SK-N-MC (cell line): ENCODE measurements at regions not wholly inside any gene's neighbourhood (a gene's known extent, or its start where the extent isn't known, plus 50 kb on each side); places are given as distances from the start of the nearest gene placed in this dataset.
"Not testable (repeated sequence)": the region's sequence is repeated elsewhere in the genome, so short reads cannot be mapped to it uniquely, and the experiment has no call there.

ENCODE experiments used
- DNase-seq: peaks from one replicate; pipeline ENCODE4 v3.0.0-alpha.2; 2011; ENCODE audit warnings: low read depth, low spot score
- H3K27ac ChIP-seq: fragments of 200-600 bp; sonication (generic); 2 replicates; pipeline ENCODE4 v1.5.1; 2016; ENCODE audit warnings: mixed run types
- H3K36me3 ChIP-seq: fragments of 200-600 bp; sonication (generic); 2 replicates; pipeline ENCODE4 v1.6.1; 2017; ENCODE audit warnings: antibody characterized with exemption, low read length, mixed read lengths; ENCODE audit not compliant: insufficient read depth
- H3K4me3 ChIP-seq: fragments of 200-600 bp; sonication (generic); 2 replicates; pipeline ENCODE4 v1.5.1; 2016
- H3K9ac ChIP-seq: fragments of 200-600 bp; sonication (generic); 2 replicates; pipeline ENCODE4 v1.8.0; 2017; ENCODE audit warnings: mixed run types, mixed read lengths; ENCODE audit not compliant: insufficient read length
- H3K9me3 ChIP-seq: fragments of 200-600 bp; sonication (generic); 2 replicates; pipeline ENCODE4 v1.6.1; 2017; ENCODE audit warnings: low read depth, mild to moderate bottlenecking, antibody characterized with exemption, low read length, moderate library complexity, mixed read lengths
- EZH2 ChIP-seq: fragments of 200-600 bp; sonication (generic); IDR thresholded peaks from one replicate; pipeline ENCODE4 v1.6.1; 2017; ENCODE audit warnings: antibody characterized with exemption
- FOXP2 ChIP-seq: optimal IDR thresholded peaks from 2 replicates; pipeline ENCODE3; 2011; ENCODE audit warnings: mild to moderate bottlenecking, moderate library complexity; ENCODE audit not compliant: insufficient read depth; ENCODE audit errors: extremely low read length, control extremely low read depth
- POLR2AphosphoS5 ChIP-seq: IDR thresholded peaks from 2 replicates; pipeline ENCODE4 v1.6.1; 2012; ENCODE audit warnings: mild to moderate bottlenecking, low read depth, low read length, borderline replicate concordance

- no peak overlapping the region for H3K27ac ChIP-seq
- H3K9ac ChIP-seq, result no peak overlapping the region
- TF ChIP-seq POLR2AphosphoS5, result no peak
- H3K36me3 ChIP-seq, result no peaks in the 10 kb centered on the region
- H3K4me3 ChIP-seq, result no peak overlapping the region
- no peaks in the 10 kb centered on the region for H3K9me3 ChIP-seq
- DNase-seq, result no peak
Observed at GRCh38 chr3:39558775-39559306, 91.4 kb downstream of the MOBP start.

- Histone ChIP-seq H3K9ac (no peak overlapping the region), H3K36me3 (no peaks in the 10 kb centered on the region), H3K27ac (no peak overlapping the region), H3K9me3 (no peaks in the 10 kb centered on the region), H3K4me3 (no peak overlapping the region)
- TF ChIP-seq POLR2AphosphoS5 (no peak), FOXP2 (no peak), EZH2 (no peak)
- no peak for DNase-seq
Observed at GRCh38 chr3:39559543-39559942, 92.1 kb downstream of the MOBP start.

- no peak for DNase-seq
- TF ChIP-seq EZH2, result no peak
- no peak for TF ChIP-seq POLR2AphosphoS5
- TF ChIP-seq FOXP2, result no peak
- Histone ChIP-seq H3K36me3 (no peaks in the 10 kb centered on the region), H3K9ac (no peak overlapping the region), H3K27ac (no peak overlapping the region), H3K4me3 (no peak overlapping the region), H3K9me3 (no peaks in the 10 kb centered on the region)
Observed at GRCh38 chr3:39568508-39568907, 101.0 kb downstream of the MOBP start.

GRCh38 chr3:39569095-39569494 is 101.6 kb downstream of the MOBP start:
- Histone ChIP-seq H3K9ac (no peak overlapping the region), H3K9me3 (no peaks in the 10 kb centered on the region), H3K4me3 (no peak overlapping the region), H3K27ac (no peak overlapping the region), H3K36me3 (no peaks in the 10 kb centered on the region)
- TF ChIP-seq POLR2AphosphoS5, result no peak
- no peak for TF ChIP-seq EZH2
- no peak for TF ChIP-seq FOXP2
- DNase-seq, result no peak

- Histone ChIP-seq H3K27ac (no peak overlapping the region), H3K4me3 (no peak overlapping the region), H3K9me3 (no peaks in the 10 kb centered on the region), H3K9ac (no peak overlapping the region), H3K36me3 (no peaks in the 10 kb centered on the region)
- no peak for DNase-seq
- TF ChIP-seq EZH2 (no peak), POLR2AphosphoS5 (no peak), FOXP2 (no peak)
Observed at GRCh38 chr3:39573392-39573791, 105.9 kb downstream of the MOBP start.

- H3K4me3 ChIP-seq, result no peak overlapping the region
- TF ChIP-seq FOXP2 (no peak), EZH2 (no peak), POLR2AphosphoS5 (no peak)
- no peak overlapping the region for H3K9ac ChIP-seq
- H3K9me3 ChIP-seq, result no peaks in the 10 kb centered on the region
- no peak for DNase-seq
- no peak overlapping the region for H3K27ac ChIP-seq
- no peaks in the 10 kb centered on the region for H3K36me3 ChIP-seq
Observed at GRCh38 chr3:39577541-39577940, 110.1 kb downstream of the MOBP start.

GRCh38 chr3:39586215-39586614 is 118.7 kb downstream of the MOBP start:
- not testable (repeated sequence) for DNase-seq, H3K27ac ChIP-seq, H3K36me3 ChIP-seq, H3K9me3 ChIP-seq, H3K4me3 ChIP-seq, H3K9ac ChIP-seq

- H3K9ac ChIP-seq, result no peak overlapping the region
- no peak overlapping the region for H3K27ac ChIP-seq
- H3K36me3 ChIP-seq, result no peaks in the 10 kb centered on the region
- DNase-seq, result no peak
- H3K4me3 ChIP-seq, result no peak overlapping the region
- TF ChIP-seq FOXP2, result no peak
- TF ChIP-seq EZH2, result no peak
- no peaks in the 10 kb centered on the region for H3K9me3 ChIP-seq
Observed at GRCh38 chr3:39587113-39587512, 119.6 kb downstream of the MOBP start.

- Histone ChIP-seq H3K9me3 (no peaks in the 10 kb centered on the region), H3K36me3 (no peaks in the 10 kb centered on the region), H3K27ac (no peak overlapping the region), H3K4me3 (no peak overlapping the region), H3K9ac (no peak overlapping the region)
- TF ChIP-seq EZH2, result no peak
- TF ChIP-seq POLR2AphosphoS5, result no peak
- TF ChIP-seq FOXP2, result no peak
- DNase-seq, result no peak
Observed at GRCh38 chr3:39590806-39591205, 123.3 kb downstream of the MOBP start.
